HEK293T (cell line): ENCODE measurements at regions not wholly inside any gene's neighbourhood (a gene's known extent, or its start where the extent isn't known, plus 50 kb on each side); places are given as distances from the start of the nearest gene placed in this dataset.
"Not testable (repeated sequence)": the region's sequence is repeated elsewhere in the genome, so short reads cannot be mapped to it uniquely, and the experiment has no call there.

Experiments used
- ARNT ChIP-seq: fragments of 450-650 bp; IDR thresholded peaks from 2 replicates; pipeline ENCODE4 v1.6.1; 2017; ENCODE audit warnings: mild to moderate bottlenecking
- CTBP1 ChIP-seq: fragments of 450-650 bp; IDR thresholded peaks from 2 replicates; pipeline ENCODE4 v1.6.1; 2016; ENCODE audit warnings: borderline replicate concordance
- ELF4 ChIP-seq: fragments of 450-650 bp; IDR thresholded peaks from 2 replicates; pipeline ENCODE4 v1.6.1; 2017; ENCODE audit warnings: antibody characterized with exemption
- FOXA1 ChIP-seq: fragments of 450-650 bp; IDR thresholded peaks from 2 replicates; pipeline ENCODE4 v1.6.1; 2016; ENCODE audit warnings: mild to moderate bottlenecking
- FOXK2 ChIP-seq: fragments of 450-650 bp; IDR thresholded peaks from 2 replicates; pipeline ENCODE4 v1.6.1; 2016; ENCODE audit warnings: mild to moderate bottlenecking
- FOXM1 ChIP-seq: fragments of 450-650 bp; IDR thresholded peaks from 2 replicates; pipeline ENCODE4 v1.6.1; 2017; ENCODE audit warnings: mild to moderate bottlenecking, borderline replicate concordance
- L3MBTL2 ChIP-seq: fragments of 450-650 bp; conservative IDR thresholded peaks from 2 replicates; pipeline ENCODE4 v1.6.1; 2016; ENCODE audit warnings: mild to moderate bottlenecking
- LEF1 ChIP-seq: fragments of 450-650 bp; IDR thresholded peaks from 2 replicates; pipeline ENCODE4 v1.6.1; 2017; ENCODE audit warnings: mild to moderate bottlenecking, borderline replicate concordance
- NFRKB ChIP-seq: fragments of 450-650 bp; IDR thresholded peaks from 2 replicates; pipeline ENCODE4 v1.6.1; 2016; ENCODE audit warnings: mild to moderate bottlenecking, moderate library complexity
- SP1 ChIP-seq: fragments of 450-650 bp; IDR thresholded peaks from 2 replicates; pipeline ENCODE4 v1.6.1; 2017
- SUZ12 ChIP-seq: fragments of 450-650 bp; IDR thresholded peaks from 2 replicates; pipeline ENCODE4 v1.6.1; 2016; ENCODE audit warnings: mild to moderate bottlenecking
- TARDBP ChIP-seq: fragments of 450-650 bp; IDR thresholded peaks from 2 replicates; pipeline ENCODE4 v1.6.1; 2016
- ZNF384 ChIP-seq: fragments of 450-650 bp; IDR thresholded peaks from 2 replicates; pipeline ENCODE4 v1.6.1; 2016

- TF ChIP-seq SP1, FOXK2, L3MBTL2, LEF1, ZNF384, ARNT, TARDBP, ELF4, FOXA1, CTBP1, NFRKB, FOXM1, SUZ12: not testable (repeated sequence)
These were observed 93.9 kb downstream of the SPRY4 start for GRCh38 chr5:142230949-142231348.
